ENCODE measurements at regions not wholly inside any gene's neighbourhood (a gene's known extent, or its start where the extent isn't known, plus 50 kb on each side); places are given as distances from the start of the nearest gene placed in this dataset.

DNA sequence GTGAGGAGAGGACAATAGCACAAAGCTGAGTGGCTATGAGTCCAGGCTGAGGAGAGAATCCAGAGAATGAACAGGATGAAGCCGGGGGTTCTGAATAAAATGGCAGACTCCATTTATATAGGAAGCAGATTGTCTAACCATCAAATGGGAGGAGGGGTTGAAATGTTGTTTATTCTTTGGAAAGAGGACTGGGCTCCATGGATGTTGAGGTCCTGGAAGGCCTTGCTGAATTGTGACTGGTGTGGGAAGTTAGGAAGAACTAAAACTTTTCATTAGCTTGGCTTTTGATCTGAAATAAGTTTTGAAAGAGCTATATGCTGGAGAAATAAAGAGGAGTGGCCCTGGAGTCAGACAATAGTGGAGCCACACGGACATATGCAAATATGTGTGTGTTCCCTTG is 647.8 kb downstream of the RNF144B start:
- H3K9me1 ChIP-seq (ENCODE audit: insufficient read depth, low read length) = no peaks in the 10 kb centered on the region
- no peak overlapping the region for H2BK20ac ChIP-seq (ENCODE audit: low read depth, low read length)
- no peak overlapping the region for H3K27ac ChIP-seq (ENCODE audit: insufficient read depth, low read length)
- no peak overlapping the region for H3K9ac ChIP-seq (ENCODE audit: low read depth, low read length)
- no peak for TF ChIP-seq RAD21 (IDR thresholded peaks at IDR 0.05; ENCODE audit: low read length)
- TF ChIP-seq BHLHE40 (IDR thresholded peaks at IDR 0.05; ENCODE audit: low read depth, low read length) = no peak
- TF ChIP-seq MXI1 (IDR thresholded peaks at IDR 0.05; ENCODE audit: borderline replicate concordance, low read depth, low read length) = no peak
- no peak for TF ChIP-seq MAZ (IDR thresholded peaks at IDR 0.05; ENCODE audit: borderline replicate concordance, low read depth, low read length)
- no peak for TF ChIP-seq POLR2A (IDR thresholded peaks at IDR 0.05; ENCODE audit: low read depth, low read length)
- TF ChIP-seq CEBPB (IDR thresholded peaks at IDR 0.05; ENCODE audit: low read depth, low read length) = no peak
- no TSS peak for BruUV-seq (replicated peaks)
- H4K8ac ChIP-seq (ENCODE audit: low read depth in 2 of 2, low read length in 2 of 2) = no peak overlapping the region
- no peak overlapping the region for H2AK9ac ChIP-seq (replicated peaks; ENCODE audit: low read depth, low read length, poor library complexity)
- no peak overlapping the region for H2AK5ac ChIP-seq (ENCODE audit: low read depth, low read length)
- H3K4me3 ChIP-seq (ENCODE audit: insufficient read depth, low read depth, low read length) = no peak overlapping the region
- H3K9me3 ChIP-seq (ENCODE audit: control insufficient read depth, insufficient read depth, low read length) = no peaks in the 10 kb centered on the region; the same call in 1 of the 2 replicates
- dilution Hi-C loops (cut with HindIII; ENCODE audit: low sequenced_read_pairs, unreplicated experiment) = no loop called here
- DNase-seq (no peak), ATAC-seq (ENCODE audit: low read depth) (no peak)
- ChIA-PET CTCF (no interaction called here), POLR2A (ENCODE audit: unreplicated experiment) (no interaction called here)
- H2BK15ac ChIP-seq (ENCODE audit: low read depth, low read length) = no peak overlapping the region
- H4K5ac ChIP-seq (ENCODE audit: low read depth, low read length) = no peak overlapping the region
- no peaks in the 10 kb centered on the region for H3K4me1 ChIP-seq (ENCODE audit: control insufficient read depth, insufficient read depth, low read length)
- in situ Hi-C loops (cut with MboI; ENCODE audit: low sequenced_read_pairs) = no loop called here
- no peak overlapping the region for H3K23ac ChIP-seq (ENCODE audit: low read depth, low read length)
- H3K36me3 ChIP-seq (ENCODE audit: control insufficient read depth, insufficient read depth, low read length) = no peaks in the 10 kb centered on the region
- no peak overlapping the region for H2AFZ ChIP-seq (replicated peaks; ENCODE audit: low read length, poor library complexity)
- H4K91ac ChIP-seq (ENCODE audit: insufficient read depth, low read depth, low read length) = no peak overlapping the region
- intact Hi-C loops (cut with micrococcal nuclease) = no loop called here
- no peaks in the 10 kb centered on the region for H4K20me1 ChIP-seq (ENCODE audit: insufficient read depth, low read length)
- H3K4me2 ChIP-seq (ENCODE audit: low read depth, low read length) = no peak overlapping the region
- H2BK5ac ChIP-seq (ENCODE audit: low read depth, low read length, poor library complexity, severe bottlenecking) = no peak overlapping the region
- no peaks in the 10 kb centered on the region for H3K79me1 ChIP-seq (ENCODE audit: low read depth in 1 of 2, low read length in 2 of 2)
- WGBS, 2 experiments (ENCODE audit: extremely low coverage in 2 of 2, insufficient read length in 1 of 2) = no CpG with 5 or more reads among the region's 2 CpGs
- H2BK120ac ChIP-seq (ENCODE audit: low read depth, low read length) = no peak overlapping the region
- no peak overlapping the region for H3K4ac ChIP-seq (ENCODE audit: low read depth, low read length)
- no peak overlapping the region for H3K56ac ChIP-seq (ENCODE audit: extremely low read depth, insufficient read depth, low read length)
- H3K14ac ChIP-seq (replicated peaks; ENCODE audit: low read depth, low read length) = no peak overlapping the region
- H3K27me3 ChIP-seq (ENCODE audit: control insufficient read depth, insufficient read depth, low read length) = no peaks in the 10 kb centered on the region
- H3K18ac ChIP-seq (ENCODE audit: low read depth, low read length) = no peak overlapping the region

Measured in IMR-90 (cell line).